HCT116 (cell line): ENCODE measurements at regions not wholly inside any gene's neighbourhood (a gene's known extent, or its start where the extent isn't known, plus 50 kb on each side); places are given as distances from the start of the nearest gene placed in this dataset.

Source experiments
- EGR1 ChIP-seq: IDR thresholded peaks from 2 replicates; pipeline ENCODE4 v1.6.1; 2012; ENCODE audit warnings: low read depth
- EZH2 ChIP-seq: fragments of 200-600 bp; sonication (generic); IDR thresholded peaks from 2 replicates; pipeline ENCODE4 v1.6.1; 2017; ENCODE audit warnings: antibody characterized with exemption, mixed run types
- FOSL1 ChIP-seq: IDR thresholded peaks from 2 replicates; pipeline ENCODE4 v1.6.1; 2012; ENCODE audit warnings: low read depth
- POLR2AphosphoS5 ChIP-seq: IDR thresholded peaks from 2 replicates; pipeline ENCODE4 v1.6.1; 2011; ENCODE audit warnings: mild to moderate bottlenecking, low read depth, low read length, moderate library complexity
- SIN3A ChIP-seq: IDR thresholded peaks from 2 replicates; pipeline ENCODE4 v1.6.1; 2012; ENCODE audit warnings: low read depth
- TF ChIP-seq, protein P1 (sequence below), 3 experiments: fragments of 200-600 bp in 1 of 3; sonication (generic) in 1 of 3; IDR thresholded peaks in 2 of 3; conservative IDR thresholded peaks in 1 of 3; 2 replicates each; pipeline ENCODE4 v1.5.1; 2012 to 2017; ENCODE audit warnings: low read depth in 2 of 3, low read length in 2 of 3, antibody characterized with exemption in 1 of 3, borderline replicate concordance in 1 of 3, control low read depth in 1 of 3, mild to moderate bottlenecking in 1 of 3, mixed read lengths in 1 of 3, mixed run types in 1 of 3, moderate library complexity in 1 of 3; ENCODE audit not compliant: insufficient read depth in 1 of 3

DNA sequence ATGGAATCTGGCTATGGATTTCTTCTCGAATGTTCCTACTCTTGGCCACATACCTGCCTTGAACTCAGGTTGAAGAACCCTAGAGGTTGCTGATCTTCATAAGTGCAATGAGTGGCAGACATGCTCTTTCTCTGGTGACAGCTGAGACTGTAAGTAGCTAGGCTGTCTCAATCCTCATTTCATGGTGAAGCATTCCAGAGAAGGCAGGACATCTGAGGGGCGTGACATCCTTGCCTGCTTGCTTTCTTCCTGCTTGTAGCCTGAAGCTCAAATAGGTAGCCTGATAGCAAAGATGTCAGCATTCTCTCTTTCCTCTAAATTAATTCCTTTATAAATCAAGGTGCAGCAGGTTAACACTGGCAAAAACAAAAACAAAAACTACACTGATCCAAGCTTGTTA lies 114.6 kb upstream of the MAGI3 start:
- no peak for TF ChIP-seq SIN3A
- no peak for TF ChIP-seq EGR1
- TF ChIP-seq, protein P1, sequence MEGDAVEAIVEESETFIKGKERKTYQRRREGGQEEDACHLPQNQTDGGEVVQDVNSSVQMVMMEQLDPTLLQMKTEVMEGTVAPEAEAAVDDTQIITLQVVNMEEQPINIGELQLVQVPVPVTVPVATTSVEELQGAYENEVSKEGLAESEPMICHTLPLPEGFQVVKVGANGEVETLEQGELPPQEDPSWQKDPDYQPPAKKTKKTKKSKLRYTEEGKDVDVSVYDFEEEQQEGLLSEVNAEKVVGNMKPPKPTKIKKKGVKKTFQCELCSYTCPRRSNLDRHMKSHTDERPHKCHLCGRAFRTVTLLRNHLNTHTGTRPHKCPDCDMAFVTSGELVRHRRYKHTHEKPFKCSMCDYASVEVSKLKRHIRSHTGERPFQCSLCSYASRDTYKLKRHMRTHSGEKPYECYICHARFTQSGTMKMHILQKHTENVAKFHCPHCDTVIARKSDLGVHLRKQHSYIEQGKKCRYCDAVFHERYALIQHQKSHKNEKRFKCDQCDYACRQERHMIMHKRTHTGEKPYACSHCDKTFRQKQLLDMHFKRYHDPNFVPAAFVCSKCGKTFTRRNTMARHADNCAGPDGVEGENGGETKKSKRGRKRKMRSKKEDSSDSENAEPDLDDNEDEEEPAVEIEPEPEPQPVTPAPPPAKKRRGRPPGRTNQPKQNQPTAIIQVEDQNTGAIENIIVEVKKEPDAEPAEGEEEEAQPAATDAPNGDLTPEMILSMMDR (IDR thresholded peaks at IDR 0.05 in 2 of 3, conservative IDR thresholded peaks at IDR 0.05 in 1 of 3; ENCODE audit: borderline replicate concordance in 1 of 3, insufficient read depth in 1 of 3, low read depth in 2 of 3, low read length in 2 of 3) = no peak
- no peak for TF ChIP-seq POLR2AphosphoS5
- TF ChIP-seq EZH2 = no peak
- TF ChIP-seq FOSL1 = no peak
